ENCODE measurements at regions not wholly inside any gene's neighbourhood (a gene's known extent, or its start where the extent isn't known, plus 50 kb on each side); places are given as distances from the start of the nearest gene placed in this dataset.

DNA sequence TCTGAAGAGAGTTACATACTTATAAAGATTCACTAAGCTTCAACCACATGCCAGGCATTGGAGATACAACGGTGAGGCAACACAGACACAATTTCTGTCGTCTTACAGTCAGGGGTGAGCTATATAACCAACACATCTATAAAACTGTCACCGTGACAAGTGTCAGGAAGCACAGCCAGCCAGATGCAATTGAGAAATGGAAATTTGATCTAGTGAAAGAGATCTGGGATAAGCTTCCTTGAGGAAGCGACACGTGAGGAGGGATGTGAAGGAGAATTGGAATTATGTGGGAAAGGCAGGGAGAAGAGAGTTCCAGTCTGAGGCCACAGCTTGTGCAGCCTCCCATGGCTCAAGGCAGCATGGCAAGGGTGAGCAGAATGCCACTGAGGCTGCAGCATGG lies 50.9 kb upstream of the ZNF354B start:
- DNase-seq (ENCODE audit: low spot score): no peak

DNA sequence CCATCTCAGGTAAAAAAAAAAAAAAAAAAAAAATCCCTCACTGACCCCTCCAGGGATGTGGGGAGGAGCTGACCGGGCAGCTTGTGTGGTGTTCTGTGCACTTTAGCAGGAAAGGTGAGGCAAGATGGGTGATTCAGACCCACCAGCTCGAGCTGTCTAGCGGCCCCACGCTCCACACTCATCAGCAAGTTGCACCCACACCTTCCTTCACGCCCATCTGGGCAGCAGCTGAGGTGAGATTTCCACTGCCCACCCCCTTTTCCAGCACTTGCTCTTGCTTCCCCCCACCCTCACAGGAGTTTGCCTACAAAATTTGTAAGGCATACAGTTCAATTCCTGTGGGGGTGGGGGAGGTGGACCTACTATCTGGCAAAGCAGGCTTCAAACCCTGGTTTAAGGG lies 58.7 kb upstream of the ZNF354B start:
- DNase-seq (ENCODE audit: low spot score): no peak

DNA sequence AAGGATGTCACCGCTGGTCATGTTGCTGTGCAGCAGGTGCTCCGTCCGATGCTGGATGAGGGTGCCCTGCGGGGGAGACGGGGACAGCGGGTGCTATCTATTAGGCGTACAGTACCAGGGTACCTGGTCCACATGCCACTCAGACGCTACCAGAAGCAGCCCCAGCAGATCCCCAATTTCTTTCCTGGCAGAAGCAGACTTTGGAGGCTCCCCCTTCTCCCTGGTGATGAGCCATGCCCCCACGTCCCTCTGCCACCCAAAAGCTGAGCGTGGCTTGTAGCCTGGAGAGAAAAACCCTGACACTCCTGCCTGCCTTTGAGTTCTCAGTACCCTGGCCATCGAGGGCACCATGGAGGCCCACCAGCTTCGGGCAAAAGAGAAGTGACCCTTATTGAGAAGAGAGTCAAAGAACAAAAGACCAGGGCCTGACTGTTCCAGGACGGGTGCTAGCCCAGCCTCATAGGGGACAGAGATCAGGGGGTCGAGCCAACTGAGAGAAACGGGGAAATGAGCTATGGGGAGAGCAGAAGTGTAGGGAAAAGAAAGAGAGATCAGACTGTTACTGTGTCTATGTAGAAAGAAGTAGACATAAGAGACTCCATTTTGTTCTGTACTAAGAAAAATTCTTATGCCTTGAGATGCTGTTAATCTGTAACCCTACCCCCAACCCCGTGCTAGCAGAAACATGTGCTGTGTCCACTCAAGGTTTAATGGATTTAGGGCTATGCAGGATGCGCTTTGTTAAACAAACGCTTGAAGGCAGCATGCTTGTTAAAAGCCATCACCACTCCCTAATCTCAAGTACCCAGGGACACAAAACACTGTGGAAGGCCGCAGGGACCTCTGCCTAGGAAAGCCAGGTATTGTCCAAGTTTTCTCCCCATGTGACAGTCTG lies 62.0 kb upstream of the ZNF354B start:
- DNase-seq (ENCODE audit: low spot score): no peak

DNA sequence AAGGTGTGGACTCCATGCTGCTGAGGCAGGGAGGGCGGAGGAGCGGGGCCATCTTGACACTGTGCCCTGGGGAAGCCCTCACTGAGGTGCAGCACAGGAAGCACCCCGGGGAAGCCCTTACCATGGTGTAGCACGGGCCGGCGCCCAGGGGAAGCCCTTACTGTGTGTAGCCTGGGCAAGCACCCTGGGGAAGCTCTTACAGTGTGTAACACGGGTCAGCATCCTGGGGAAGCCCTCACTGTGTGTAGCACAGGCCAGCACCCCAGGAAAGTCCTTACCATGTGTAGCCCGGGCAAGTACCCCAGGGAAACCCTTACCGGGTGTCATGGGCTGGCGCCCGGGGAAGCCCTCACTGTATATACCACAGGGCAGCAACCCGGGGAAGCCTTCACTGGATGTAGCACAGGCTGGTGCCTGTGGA lies 62.6 kb upstream of the ZNF354B start:
- no peak for DNase-seq (ENCODE audit: low spot score)

DNA sequence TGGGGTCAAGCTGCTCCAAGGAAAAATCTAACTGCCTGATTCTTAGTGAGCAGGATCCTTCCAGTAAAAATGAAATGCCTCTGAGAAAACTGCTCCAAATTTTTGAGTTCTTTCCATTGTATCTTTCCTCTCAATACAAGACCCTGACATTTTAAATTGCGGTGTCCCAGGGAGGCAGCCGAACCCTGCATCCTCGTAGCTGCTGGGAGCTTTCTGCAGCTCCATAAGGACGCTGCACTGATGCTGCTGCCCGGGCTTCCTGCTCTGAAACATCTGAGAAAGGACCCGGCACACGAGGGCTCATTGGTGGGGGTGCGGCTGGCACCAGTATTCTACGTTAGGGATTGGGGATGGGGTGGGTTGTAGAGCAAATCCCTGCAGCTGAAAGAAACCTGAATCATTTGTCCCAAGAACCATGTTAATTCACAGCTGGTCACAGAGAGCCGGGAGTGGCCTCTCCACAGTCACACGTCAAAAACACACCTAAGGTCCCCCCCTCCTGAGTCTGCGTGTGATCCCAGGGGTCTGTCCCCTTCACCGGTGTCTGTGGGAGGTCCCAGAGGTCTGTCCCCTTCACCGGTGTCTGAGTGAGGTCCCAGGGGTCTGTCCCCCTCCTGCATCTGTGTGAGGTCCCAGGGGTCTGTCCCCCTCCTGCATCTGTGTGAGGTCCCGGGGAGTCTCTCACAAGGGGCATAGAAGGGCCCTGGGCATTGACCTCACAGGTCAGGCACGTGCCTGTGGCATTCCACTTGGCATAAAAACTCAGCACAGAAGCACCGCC lies 63.4 kb upstream of the ZNF354B start:
- no peak for DNase-seq (ENCODE audit: low spot score)

DNA sequence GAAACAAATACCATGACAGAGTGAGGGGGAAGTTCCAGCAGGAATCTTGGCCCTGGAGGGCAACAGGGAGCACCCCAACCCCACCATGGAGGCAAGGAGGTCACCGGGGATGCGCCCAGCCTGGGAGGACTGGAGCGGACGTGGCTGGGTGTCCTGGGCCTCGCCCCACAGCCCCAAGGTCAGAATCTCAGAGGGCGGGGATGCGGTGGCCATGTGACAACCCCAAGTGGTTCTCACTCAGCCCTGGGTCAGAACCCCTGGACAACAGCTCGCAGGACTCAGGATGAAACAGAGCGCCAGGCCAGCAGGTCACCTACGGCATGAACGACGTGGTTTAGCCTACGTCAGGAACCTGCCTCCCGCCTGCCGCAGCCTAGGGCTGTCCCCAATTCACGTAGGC lies 64.0 kb upstream of the ZNF354A start:
- no peak for DNase-seq (ENCODE audit: low spot score)

DNA sequence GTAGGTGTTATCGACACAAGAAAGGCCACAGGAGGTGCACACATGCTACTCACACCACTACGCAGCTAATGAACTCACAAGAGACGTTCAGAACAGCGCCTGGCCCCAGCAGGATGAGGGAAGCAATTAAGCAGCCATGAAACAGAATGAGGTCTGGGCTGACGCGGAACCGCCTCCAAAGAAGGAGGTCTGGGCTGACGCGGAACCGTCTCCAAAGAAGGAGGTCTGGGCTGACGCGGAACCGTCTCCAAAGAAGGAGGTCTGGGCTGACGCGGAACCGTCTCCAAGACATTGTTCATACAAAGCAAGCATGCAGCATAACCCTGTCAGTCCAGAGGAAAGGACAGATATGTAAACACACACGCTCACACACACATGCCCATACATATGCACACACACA lies 63.2 kb upstream of the ZNF354A start:
- DNase-seq (ENCODE audit: low spot score): no peak

DNA sequence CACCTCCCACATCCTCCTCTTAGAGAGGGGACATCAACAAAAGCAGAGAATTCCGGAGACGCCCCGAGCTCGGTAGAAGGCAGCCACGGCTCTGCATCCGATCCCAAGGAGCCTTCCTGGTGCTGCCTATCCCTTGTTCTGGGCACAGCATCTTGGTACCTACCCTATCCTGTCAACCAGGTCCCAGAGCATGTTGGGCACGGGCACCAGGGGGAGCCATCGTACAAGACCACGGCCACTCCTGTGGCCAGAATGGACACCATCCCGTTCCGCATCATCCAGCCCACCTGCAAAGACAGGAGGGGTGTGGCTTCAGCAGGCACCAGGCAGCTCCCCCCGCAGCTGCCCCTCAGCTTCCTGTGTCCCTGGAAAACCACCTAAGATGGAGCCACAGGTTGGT lies 62.7 kb upstream of the ZNF354A start:
- DNase-seq (ENCODE audit: low spot score): no peak

DNA sequence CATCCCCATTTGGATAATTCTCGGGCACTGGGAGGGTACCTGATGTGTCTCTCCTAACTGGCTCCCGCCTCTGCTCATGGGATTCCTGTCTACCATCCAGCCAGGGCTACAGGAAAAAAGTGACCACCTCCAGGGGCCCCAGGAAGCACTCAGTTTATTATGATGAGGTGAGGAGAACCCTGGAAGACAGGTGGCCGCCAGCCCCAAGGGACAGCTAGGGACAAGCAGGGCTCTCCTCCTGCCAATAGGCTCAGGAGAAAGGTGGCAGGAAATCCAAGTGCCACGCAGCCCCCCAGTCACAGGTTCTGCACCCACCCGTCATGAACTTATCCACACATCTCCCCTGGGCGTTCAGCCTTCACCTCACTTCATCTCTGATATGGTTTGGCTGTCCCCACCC lies 61.5 kb upstream of the ZNF354A start:
- no peak for DNase-seq (ENCODE audit: low spot score)

DNA sequence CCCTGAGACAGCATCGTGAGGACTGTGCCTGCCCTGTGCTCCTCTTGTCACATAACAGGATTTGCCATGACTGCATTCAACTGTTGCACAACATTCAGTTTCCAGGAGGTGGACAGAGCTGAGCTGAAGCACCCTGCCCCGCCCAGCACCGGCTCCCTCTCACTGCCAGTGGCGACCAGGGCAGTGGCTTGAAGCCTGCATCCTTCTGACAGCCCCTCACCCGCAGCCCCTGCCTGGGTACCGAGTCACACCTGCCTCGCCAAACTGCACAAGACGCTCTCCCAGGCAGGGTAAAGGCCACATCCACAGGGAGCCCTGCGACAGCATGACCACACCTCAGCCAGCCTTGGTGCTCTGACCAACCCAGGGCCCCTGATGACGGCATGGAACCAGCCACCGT lies 59.9 kb upstream of the ZNF354A start:
- DNase-seq (ENCODE audit: low spot score): no peak

DNA sequence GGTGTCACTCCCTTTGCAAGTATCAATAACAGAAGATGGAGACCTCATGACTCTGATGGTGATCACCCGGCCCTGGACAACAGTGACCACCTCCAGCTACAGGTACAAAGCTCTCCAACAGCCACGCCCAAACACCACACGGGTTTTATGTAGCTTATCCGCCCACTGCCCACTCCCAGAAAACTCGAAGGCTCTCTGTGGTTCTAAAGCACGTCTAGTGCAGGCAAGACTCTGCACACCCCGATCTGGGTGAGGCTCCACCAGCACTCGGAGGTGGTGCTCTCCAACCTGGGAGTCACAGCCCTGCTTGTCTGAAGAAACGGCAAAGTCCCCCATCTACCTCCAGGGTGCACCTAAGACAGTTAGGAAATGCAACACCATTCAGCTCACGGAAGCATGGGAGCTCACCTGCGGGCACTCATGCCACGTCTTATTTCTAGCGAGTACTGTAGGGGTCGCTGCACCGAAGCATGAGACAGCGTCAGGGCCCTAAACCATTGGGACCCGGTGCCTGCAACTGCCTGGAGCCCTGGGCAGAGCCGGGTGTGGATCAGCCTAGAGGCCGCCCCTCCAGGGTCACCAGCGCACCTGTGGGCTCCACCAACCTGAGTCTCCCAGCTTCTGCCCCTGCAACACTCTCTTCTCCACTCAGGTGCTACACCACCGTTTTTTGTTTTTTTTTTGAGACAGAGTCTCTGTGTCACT lies 58.1 kb upstream of the ZNF354A start:
- no peak for DNase-seq (ENCODE audit: low spot score)

DNA sequence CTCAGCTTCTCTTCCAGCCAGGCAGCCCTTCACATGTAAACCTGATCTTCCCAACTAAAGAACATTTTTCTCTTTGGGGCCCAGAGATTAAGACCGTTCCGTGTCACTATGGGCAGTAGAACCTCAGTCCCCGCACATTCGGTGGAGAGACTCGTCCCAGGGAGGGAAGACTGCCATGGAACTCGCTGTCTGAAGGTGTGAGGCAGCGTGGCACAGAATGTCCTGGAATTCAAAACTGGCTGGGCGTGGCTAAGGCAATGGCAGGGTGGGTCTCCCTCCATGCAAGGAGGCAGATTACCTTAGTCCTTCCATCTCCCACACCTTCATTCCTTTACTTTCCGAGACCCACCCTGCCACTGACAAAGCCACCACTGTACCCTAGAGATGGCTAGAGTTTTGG lies 57.4 kb upstream of the ZNF354A start:
- no peak for DNase-seq (ENCODE audit: low spot score)

DNA sequence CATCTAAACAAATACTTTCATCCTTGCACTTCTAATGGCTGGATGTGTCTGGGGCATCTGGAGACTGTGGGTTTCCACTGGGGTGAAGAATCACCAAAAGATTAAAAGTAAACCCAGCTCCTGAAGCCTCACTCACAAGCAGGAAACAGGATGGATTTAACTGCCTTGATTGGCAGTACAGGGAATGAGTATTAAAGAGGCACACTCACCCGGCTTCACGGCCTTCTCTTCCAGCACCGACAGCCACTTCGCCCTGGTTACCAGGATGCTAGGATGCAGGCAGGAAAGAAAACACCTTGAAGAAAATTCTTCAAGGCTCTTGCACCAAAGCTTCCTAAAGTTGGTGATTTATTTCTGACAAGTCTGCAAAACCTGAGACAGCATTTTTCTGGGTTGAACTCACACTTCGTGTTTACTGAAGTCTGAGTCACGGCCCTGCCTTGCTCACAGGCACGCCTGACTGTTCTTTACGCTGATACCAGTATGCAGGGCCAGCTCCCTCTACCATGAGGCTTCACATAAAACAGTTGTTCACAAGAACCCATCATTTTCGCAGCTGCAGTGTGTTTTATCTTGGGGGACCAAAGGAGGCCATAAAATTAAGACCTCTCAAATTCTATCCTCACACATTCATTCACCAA lies 56.5 kb upstream of the ZNF354A start:
- peak; percentile 65 for DNase-seq (ENCODE audit: low spot score)

DNA sequence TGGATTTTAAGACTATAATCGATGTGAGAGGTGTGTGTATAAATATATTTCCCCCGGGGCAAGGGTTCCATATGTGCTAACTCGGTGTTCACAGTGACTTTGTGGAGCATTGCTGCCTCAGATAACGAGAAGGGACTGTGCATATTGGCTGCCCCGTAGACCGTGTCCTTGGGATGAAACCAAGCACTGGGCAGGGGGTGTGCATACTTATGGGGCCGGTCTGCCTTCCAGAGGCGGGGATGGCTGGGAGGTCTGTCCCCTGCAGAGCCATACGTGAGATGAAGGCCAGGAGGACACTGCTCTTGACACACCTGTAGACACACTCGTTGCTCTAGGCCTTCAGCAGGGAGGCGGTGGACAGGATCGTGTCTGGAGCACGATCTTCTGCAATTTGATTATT lies 56.0 kb upstream of the ZNF354A start:
- no peak for DNase-seq (ENCODE audit: low spot score)

DNA sequence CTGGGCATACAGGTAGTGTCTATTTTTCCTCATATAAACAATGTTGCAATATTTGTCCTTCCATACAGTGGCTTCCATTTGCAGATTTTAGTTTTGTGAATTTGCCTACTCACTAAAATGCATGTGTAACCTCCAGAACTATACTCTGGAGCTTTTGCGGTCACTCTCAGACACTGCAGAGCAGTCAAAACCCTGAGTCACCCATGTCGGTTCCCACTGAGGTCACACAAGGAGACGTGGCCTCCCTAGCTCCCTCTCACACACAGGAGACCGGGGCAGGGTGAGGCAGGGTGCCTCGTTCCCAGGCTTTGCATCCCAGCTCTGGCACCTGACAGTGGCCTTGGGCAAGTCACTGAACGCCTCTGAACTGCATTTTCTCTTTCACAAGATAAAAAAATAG lies 55.5 kb upstream of the ZNF354A start:
- DNase-seq (ENCODE audit: low spot score): no peak

DNA sequence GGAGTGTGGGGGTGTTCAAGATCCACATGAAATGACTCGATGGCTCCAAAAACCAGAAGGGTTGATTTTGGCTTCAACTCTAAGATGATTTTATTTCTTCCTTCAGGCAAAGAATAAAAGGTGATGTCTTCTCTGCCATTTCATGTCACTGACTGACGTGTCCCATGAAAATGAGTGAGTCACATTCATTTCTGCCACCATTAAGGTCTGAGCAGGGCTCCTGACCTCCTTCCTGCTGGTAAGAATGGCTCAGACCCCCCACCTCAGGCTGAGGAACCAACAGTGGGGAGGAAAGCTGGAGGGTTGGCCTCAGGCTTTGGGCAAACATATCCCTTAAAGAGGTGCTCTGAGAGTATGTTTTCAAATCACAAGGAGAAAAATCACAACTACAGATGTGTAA lies 53.9 kb upstream of the ZNF354A start:
- DNase-seq (ENCODE audit: low spot score): no peak

DNA sequence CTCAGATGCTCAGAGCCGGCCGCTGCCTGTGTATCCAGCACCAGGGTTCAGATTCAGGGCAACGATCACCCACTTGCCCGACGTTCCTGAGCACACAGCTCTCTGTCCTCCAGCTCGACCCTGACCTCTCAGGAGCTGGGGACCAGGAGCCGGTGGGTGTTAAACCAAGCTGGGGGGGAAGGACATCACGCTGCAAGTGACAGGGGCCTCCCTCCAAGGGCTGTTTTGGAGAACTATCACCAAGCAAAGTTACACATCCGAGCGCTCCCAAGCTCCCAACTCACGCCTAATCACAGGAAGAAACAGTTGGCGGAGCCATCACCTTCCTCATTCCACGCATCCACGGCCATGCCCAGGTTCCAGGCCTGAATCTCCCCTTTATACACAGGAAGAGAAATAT lies 51.5 kb upstream of the ZNF354A start:
- no peak for DNase-seq (ENCODE audit: low spot score)

DNA sequence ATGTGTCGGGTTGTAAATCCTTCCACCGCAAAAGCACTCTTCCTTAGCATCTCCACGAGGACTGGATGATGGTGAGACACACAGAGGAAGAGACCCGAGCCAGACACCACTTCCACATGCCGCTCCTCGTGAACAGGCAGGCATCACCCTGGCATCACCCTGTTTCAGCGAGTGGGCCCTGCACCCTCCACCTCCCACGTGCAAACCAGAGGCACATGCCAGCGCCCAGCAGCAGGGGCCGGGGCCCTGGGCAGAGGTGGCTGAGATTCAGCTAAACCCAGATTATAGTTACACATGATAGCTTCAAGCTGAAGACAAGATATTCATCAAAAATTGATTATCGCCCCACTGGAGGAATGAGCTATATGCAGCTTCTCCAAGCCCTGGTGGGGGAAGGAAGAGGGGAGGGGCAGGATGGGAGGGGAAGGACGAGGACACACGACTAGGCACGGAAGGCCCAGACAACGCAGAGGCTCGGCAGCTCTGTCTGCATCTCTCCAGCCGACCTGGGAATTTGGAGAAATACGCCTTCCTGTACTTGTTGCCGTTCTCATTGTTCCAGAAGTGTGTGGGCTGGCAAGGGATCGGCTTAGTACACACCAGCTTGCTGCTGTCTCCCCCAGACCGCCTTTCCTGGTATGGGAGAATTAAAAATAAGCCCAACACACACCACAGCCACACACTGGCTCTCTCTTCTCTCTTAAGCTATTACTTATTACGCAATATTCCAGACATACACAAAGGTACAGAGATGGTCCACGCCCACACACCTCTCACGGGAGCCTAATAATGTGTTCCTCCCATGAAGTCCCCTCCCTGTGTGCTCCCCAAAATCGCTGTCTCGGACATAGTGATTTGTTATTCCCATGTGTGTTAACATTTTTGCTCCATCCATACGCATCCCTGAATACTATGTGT lies 50.4 kb upstream of the ZNF354A start:
- DNase-seq (ENCODE audit: low spot score): no peak

Measured in ureter (tissue), 1 donor.